ENCODE measurements at regions not wholly inside any gene's neighbourhood (a gene's known extent, or its start where the extent isn't known, plus 50 kb on each side); places are given as distances from the start of the nearest gene placed in this dataset.

DNA sequence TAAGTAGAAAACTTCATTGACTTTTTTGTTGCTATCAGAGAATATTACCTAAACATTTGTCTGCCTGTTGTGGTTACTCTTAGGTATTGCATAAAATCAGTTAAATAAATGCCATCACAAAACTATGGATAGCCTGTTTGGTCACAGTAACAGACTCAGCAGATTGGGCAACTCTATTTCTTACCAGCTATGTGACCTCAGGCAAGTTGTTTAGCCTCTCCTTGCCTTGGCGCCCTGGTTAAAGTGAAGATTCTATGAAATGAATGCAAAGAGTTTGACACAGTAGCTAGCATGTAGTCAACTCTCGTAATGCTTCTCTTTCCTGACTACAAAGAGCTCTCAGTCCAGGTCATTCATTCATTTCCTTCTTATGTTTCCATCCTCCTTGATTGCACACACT is 82.5 kb upstream of the ID4 start:
- no peaks in the 10 kb centered on the region for H3K36me3 ChIP-seq (ENCODE audit: control insufficient read depth in 3 of 3, insufficient read depth in 2 of 3, low read depth in 1 of 3, low read length in 3 of 3)
- H3K9me3 ChIP-seq (ENCODE audit: control insufficient read depth in 2 of 2, insufficient read depth in 1 of 2, low read depth in 1 of 2, low read length in 1 of 2), result no peaks in the 10 kb centered on the region
- H3K4me3 ChIP-seq (ENCODE audit: low read depth in 1 of 3, low read length in 3 of 3), result no peak overlapping the region
- 78 to 82% (median 79%) methylated on average over 2 of the region's 2 CpGs for WGBS, 3 donors
- no peak overlapping the region for H3K27ac ChIP-seq (ENCODE audit: low read depth in 1 of 3, low read length in 2 of 3)
- FAIRE-seq, result no peak
- H3K4me1 ChIP-seq (ENCODE audit: control insufficient read depth in 3 of 3, insufficient read depth in 2 of 3, low read depth in 1 of 3, low read length in 2 of 3), result no peaks in the 10 kb centered on the region
- DNase-seq, result no peak
- no peaks in the 10 kb centered on the region for H3K27me3 ChIP-seq (ENCODE audit: control insufficient read depth in 3 of 3, insufficient read depth in 3 of 3, low read length in 3 of 3)

DNA sequence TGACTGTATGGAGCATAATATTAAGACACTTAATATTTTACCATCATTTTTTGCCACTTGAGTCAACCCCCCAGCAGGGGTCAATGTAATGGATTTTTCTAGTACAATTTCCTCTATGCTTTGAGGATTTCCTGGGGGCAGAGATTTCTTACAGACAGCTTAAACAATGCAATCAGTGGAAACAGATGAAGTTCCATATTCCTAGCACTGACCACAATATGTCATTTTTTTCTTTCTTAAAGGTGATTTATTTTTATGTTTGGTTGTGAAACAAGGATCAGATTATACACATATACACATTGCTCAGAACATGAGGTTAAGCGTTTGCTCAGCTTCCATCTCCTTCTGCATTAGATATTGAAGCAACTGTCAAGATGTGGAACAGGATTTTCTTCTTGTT is 82.0 kb upstream of the ID4 start:
- Histone ChIP-seq H3K27me3 (ENCODE audit: control insufficient read depth in 3 of 3, insufficient read depth in 3 of 3, low read length in 3 of 3) (no peaks in the 10 kb centered on the region), H3K4me1 (ENCODE audit: control insufficient read depth in 3 of 3, insufficient read depth in 2 of 3, low read depth in 1 of 3, low read length in 2 of 3) (no peaks in the 10 kb centered on the region), H3K4me3 (ENCODE audit: low read depth in 1 of 3, low read length in 3 of 3) (no peak overlapping the region), H3K27ac (ENCODE audit: low read depth in 1 of 3, low read length in 2 of 3) (no peak overlapping the region), H3K36me3 (ENCODE audit: control insufficient read depth in 3 of 3, insufficient read depth in 2 of 3, low read depth in 1 of 3, low read length in 3 of 3) (no peaks in the 10 kb centered on the region), H3K9me3 (ENCODE audit: control insufficient read depth in 2 of 2, insufficient read depth in 1 of 2, low read depth in 1 of 2, low read length in 1 of 2) (no peaks in the 10 kb centered on the region)
- DNase-seq (no peak), FAIRE-seq (no peak)
- 40 to 64% (median 59%) methylated on average over 1 of the region's 1 CpG for WGBS, 3 donors

DNA sequence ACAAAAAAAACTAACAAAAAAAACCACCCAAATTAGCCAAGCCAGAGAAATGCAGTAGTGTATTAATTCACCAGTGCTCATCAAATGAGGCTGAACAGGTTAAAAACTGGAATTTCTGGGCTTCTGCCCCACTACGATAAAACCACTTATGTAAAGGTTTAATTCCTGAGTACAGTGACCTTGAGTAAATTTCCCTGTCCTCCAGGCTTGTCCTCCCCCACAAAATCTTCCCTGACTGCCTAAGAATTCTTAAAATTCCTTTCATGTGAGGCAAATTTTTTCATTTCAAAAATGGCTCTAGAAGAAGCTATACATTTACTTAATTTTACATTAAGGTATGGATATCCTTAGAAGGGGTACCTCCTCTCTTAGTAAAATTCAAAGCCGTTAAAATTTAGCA is 80.1 kb upstream of the ID4 start:
- Histone ChIP-seq H3K36me3 (ENCODE audit: control insufficient read depth in 3 of 3, insufficient read depth in 2 of 3, low read depth in 1 of 3, low read length in 3 of 3) (no peaks in the 10 kb centered on the region), H3K27ac (ENCODE audit: low read depth in 1 of 3, low read length in 2 of 3) (no peak overlapping the region), H3K4me3 (ENCODE audit: low read depth in 1 of 3, low read length in 3 of 3) (no peak overlapping the region), H3K4me1 (ENCODE audit: control insufficient read depth in 3 of 3, insufficient read depth in 2 of 3, low read depth in 1 of 3, low read length in 2 of 3) (no peaks in the 10 kb centered on the region), H3K27me3 (ENCODE audit: control insufficient read depth in 3 of 3, insufficient read depth in 3 of 3, low read length in 3 of 3) (no peaks in the 10 kb centered on the region), H3K9me3 (ENCODE audit: control insufficient read depth in 2 of 2, insufficient read depth in 1 of 2, low read depth in 1 of 2, low read length in 1 of 2) (no peaks in the 10 kb centered on the region)
- DNase-seq (no peak), FAIRE-seq (no peak)
- WGBS, 3 donors, result 72 to 95% (median 74%) methylated on average over 2 of the region's 2 CpGs

DNA sequence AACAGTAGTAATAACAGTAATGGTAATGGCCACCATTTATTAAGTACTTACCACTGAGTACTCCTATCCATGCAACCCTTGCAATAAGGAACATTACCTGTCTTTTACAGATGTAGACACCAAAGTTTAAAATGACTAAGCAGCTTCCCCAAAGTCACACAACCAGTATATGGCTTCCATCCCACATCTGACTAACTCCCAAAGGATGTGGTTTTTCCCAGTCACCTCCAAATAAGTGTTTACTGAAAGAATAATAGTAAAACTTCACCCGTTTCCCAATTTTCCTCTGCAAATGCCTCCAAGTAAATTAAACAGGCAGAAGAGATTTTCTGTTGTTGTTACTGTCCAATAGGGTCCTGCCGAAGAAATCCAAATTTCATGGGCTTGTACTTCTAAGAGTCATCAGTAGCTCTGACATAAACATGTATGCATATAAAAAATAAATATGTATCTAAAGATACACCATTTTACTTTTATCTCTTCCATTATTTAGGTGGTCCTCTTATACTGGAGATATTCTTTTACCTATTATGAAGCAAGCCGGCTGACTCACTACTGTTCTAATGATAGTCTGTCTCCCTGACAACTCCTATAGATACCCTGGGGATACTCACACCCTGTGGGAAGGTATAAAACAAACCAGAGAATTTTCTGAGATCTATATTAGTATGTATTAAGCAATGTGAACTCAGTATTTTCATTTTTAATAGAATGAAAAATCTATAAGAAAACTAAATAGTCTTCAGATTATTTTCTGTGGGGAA is 77.9 kb upstream of the ID4 start:
- Histone ChIP-seq H3K27ac (ENCODE audit: low read depth in 1 of 3, low read length in 2 of 3) (no peak overlapping the region), H3K36me3 (ENCODE audit: control insufficient read depth in 3 of 3, insufficient read depth in 2 of 3, low read depth in 1 of 3, low read length in 3 of 3) (no peaks in the 10 kb centered on the region), H3K9me3 (ENCODE audit: control insufficient read depth in 2 of 2, insufficient read depth in 1 of 2, low read depth in 1 of 2, low read length in 1 of 2) (no peaks in the 10 kb centered on the region), H3K4me1 (ENCODE audit: control insufficient read depth in 3 of 3, insufficient read depth in 2 of 3, low read depth in 1 of 3, low read length in 2 of 3) (no peaks in the 10 kb centered on the region), H3K4me3 (ENCODE audit: low read depth in 1 of 3, low read length in 3 of 3) (no peak overlapping the region), H3K27me3 (ENCODE audit: control insufficient read depth in 3 of 3, insufficient read depth in 3 of 3, low read length in 3 of 3) (no peaks in the 10 kb centered on the region)
- FAIRE-seq, result no peak
- DNase-seq, result no peak
- 80 to 90% (median 84%) methylated on average over 3 of the region's 3 CpGs for WGBS, 3 donors

DNA sequence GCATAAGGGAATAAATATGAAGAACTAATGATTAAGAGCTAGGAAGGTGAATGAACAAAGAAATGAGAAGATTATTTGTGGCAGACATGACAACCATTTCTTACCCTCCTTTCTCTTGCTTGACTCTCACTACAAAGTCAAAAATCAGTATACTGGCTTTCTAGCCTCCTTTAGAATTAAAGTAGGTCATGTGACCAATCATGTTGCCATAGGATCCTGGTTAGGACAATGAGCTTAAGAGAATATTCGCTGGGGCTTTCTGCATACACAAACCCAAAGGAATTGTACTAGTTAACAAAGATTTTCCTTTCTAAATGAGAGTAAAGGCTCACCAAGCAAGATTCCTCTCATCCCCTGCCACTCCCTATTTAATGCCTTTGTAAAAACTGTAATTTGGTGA is 76.0 kb upstream of the ID4 start:
- H3K4me1 ChIP-seq (ENCODE audit: control insufficient read depth in 3 of 3, insufficient read depth in 2 of 3, low read depth in 1 of 3, low read length in 2 of 3), result no peaks in the 10 kb centered on the region
- no peak for DNase-seq
- WGBS, 3 donors, result 77 to 87% (median 79%) methylated on average over 1 of the region's 1 CpG
- H3K9me3 ChIP-seq (ENCODE audit: control insufficient read depth in 2 of 2, insufficient read depth in 1 of 2, low read depth in 1 of 2, low read length in 1 of 2), result no peaks in the 10 kb centered on the region
- H3K27me3 ChIP-seq (ENCODE audit: control insufficient read depth in 3 of 3, insufficient read depth in 3 of 3, low read length in 3 of 3), result no peaks in the 10 kb centered on the region
- H3K4me3 ChIP-seq (ENCODE audit: low read depth in 1 of 3, low read length in 3 of 3), result no peak overlapping the region
- no peaks in the 10 kb centered on the region for H3K36me3 ChIP-seq (ENCODE audit: control insufficient read depth in 3 of 3, insufficient read depth in 2 of 3, low read depth in 1 of 3, low read length in 3 of 3)
- H3K27ac ChIP-seq (ENCODE audit: low read depth in 1 of 3, low read length in 2 of 3), result no peak overlapping the region
- no peak for FAIRE-seq

DNA sequence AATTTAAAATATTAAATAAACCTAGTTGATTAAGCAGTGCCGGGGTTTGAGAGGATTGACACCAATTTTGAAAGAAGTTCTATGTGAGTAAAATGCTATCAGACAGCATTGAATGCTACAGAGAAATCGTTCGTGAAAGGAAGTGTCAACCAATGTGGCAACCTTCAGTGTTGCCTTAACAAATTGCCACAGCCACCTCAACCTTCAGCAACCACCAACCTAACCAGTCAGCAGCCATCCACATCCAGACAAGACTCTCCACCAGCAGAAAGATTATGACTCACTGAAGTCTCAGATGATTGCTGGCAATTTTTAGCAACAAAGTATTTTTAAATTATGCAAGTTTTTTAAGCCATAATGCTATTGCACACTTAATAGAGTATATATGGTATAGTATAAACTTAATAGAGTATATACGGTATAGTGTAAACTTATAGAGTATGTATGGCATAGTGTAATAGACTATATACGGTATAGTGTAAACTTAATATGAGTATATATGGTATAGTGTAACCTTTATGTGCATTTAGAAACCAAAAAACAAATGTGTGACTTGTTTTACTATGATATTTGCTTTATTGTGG is 65.3 kb upstream of the ID4 start:
- no peak for DNase-seq
- WGBS, 3 donors, result 74 to 85% (median 78%) methylated on average over 5 of the region's 5 CpGs
- no peak for FAIRE-seq
- no peak overlapping the region for H3K4me3 ChIP-seq (ENCODE audit: low read depth in 1 of 3, low read length in 3 of 3)
- H3K9me3 ChIP-seq (ENCODE audit: control insufficient read depth in 2 of 2, insufficient read depth in 1 of 2, low read depth in 1 of 2, low read length in 1 of 2), result no peaks in the 10 kb centered on the region
- no peaks in the 10 kb centered on the region for H3K36me3 ChIP-seq (ENCODE audit: control insufficient read depth in 3 of 3, insufficient read depth in 2 of 3, low read depth in 1 of 3, low read length in 3 of 3)
- H3K4me1 ChIP-seq (ENCODE audit: control insufficient read depth in 3 of 3, insufficient read depth in 2 of 3, low read depth in 1 of 3, low read length in 2 of 3), result no peaks in the 10 kb centered on the region
- no peaks in the 10 kb centered on the region for H3K27me3 ChIP-seq (ENCODE audit: control insufficient read depth in 3 of 3, insufficient read depth in 3 of 3, low read length in 3 of 3)
- no peak overlapping the region for H3K27ac ChIP-seq (ENCODE audit: low read depth in 1 of 3, low read length in 2 of 3)

DNA sequence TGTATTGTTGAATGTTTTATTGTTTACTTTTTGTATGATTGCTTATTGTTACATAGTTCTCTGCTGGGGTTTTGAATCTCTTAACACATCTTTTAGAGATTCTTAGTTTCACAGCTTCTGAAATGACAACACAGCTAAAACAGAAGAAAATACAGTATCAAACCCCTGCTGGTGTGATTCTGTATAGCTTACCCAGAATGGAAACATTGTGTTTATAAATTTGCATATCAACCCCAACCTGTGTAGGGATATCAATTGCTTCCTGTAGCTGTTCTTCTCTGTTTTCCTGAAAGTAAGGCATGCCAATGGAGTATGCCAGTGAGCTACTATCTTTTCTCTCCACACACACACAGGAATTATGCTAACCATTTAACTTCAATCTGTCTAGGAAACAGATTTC is 64.3 kb upstream of the ID4 start:
- Histone ChIP-seq H3K36me3 (ENCODE audit: control insufficient read depth in 3 of 3, insufficient read depth in 2 of 3, low read depth in 1 of 3, low read length in 3 of 3) (no peaks in the 10 kb centered on the region), H3K4me1 (ENCODE audit: control insufficient read depth in 3 of 3, insufficient read depth in 2 of 3, low read depth in 1 of 3, low read length in 2 of 3) (no peaks in the 10 kb centered on the region), H3K27me3 (ENCODE audit: control insufficient read depth in 3 of 3, insufficient read depth in 3 of 3, low read length in 3 of 3) (no peaks in the 10 kb centered on the region), H3K9me3 (ENCODE audit: control insufficient read depth in 2 of 2, insufficient read depth in 1 of 2, low read depth in 1 of 2, low read length in 1 of 2) (no peaks in the 10 kb centered on the region), H3K4me3 (ENCODE audit: low read depth in 1 of 3, low read length in 3 of 3) (no peak overlapping the region), H3K27ac (ENCODE audit: low read depth in 1 of 3, low read length in 2 of 3) (no peak overlapping the region)
- FAIRE-seq, result no peak
- DNase-seq, result no peak

DNA sequence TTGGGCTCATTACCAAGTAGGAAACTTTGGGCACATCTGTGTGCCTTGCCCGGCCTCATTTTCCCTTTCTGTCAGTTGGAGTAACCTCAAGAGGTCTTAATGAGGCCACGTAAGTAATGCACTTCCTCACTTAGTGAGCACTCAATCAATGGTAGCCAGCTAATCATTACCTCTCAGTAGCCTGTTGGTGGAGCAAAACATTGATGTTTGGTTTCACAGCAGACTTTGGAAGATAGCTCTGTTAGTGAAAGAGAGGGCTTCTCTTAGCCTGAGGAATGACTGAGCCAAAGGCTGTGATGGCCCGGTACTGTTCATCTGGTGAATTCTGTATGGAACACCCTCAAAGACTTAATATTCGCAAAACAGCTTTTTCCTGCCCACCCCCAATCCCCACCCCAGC is 55.9 kb upstream of the ID4 start:
- WGBS, 3 donors, result 72 to 84% (median 84%) methylated on average over 4 of the region's 4 CpGs
- Histone ChIP-seq H3K4me1 (ENCODE audit: control insufficient read depth in 3 of 3, insufficient read depth in 2 of 3, low read depth in 1 of 3, low read length in 2 of 3) (no peaks in the 10 kb centered on the region), H3K4me3 (ENCODE audit: low read depth in 1 of 3, low read length in 3 of 3) (no peak overlapping the region), H3K9me3 (ENCODE audit: control insufficient read depth in 2 of 2, insufficient read depth in 1 of 2, low read depth in 1 of 2, low read length in 1 of 2) (no peaks in the 10 kb centered on the region), H3K27me3 (ENCODE audit: control insufficient read depth in 3 of 3, insufficient read depth in 3 of 3, low read length in 3 of 3) (no peaks in the 10 kb centered on the region), H3K27ac (ENCODE audit: low read depth in 1 of 3, low read length in 2 of 3) (no peak overlapping the region), H3K36me3 (ENCODE audit: control insufficient read depth in 3 of 3, insufficient read depth in 2 of 3, low read depth in 1 of 3, low read length in 3 of 3) (no peaks in the 10 kb centered on the region)
- DNase-seq (no peak), FAIRE-seq (no peak)

DNA sequence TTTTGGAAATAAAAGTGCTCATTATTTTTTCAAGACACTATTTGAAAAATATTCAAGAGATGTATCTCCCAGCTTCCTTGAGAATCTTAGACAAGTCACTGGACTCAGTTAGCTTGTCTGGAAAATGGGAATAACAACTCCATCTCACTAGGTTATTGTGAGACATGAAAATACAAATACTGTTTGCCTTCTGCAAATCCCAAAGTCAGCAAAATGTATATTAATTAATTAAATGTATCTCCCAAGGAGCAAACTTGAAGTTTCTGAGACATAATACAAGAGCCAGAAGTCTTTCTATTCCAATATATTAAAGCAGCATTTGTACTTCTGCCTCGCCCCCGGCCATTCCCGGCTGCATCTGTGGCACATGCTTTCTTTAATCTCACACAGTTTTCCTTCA is 54.6 kb upstream of the ID4 start:
- 84 to 94% (median 87%) methylated on average over 3 of the region's 3 CpGs for WGBS, 3 donors
- FAIRE-seq (no peak), DNase-seq (no peak)
- Histone ChIP-seq H3K4me3 (ENCODE audit: low read depth in 1 of 3, low read length in 3 of 3) (no peak overlapping the region), H3K4me1 (ENCODE audit: control insufficient read depth in 3 of 3, insufficient read depth in 2 of 3, low read depth in 1 of 3, low read length in 2 of 3) (no peaks in the 10 kb centered on the region), H3K27ac (ENCODE audit: low read depth in 1 of 3, low read length in 2 of 3) (no peak overlapping the region), H3K27me3 (ENCODE audit: control insufficient read depth in 3 of 3, insufficient read depth in 3 of 3, low read length in 3 of 3) (no peaks in the 10 kb centered on the region), H3K36me3 (ENCODE audit: control insufficient read depth in 3 of 3, insufficient read depth in 2 of 3, low read depth in 1 of 3, low read length in 3 of 3) (no peaks in the 10 kb centered on the region), H3K9me3 (ENCODE audit: control insufficient read depth in 2 of 2, insufficient read depth in 1 of 2, low read depth in 1 of 2, low read length in 1 of 2) (no peaks in the 10 kb centered on the region)

All from small intestine (tissue), 7 donors.